GM21447 (cell line): ENCODE measurements at regions not wholly inside any gene's neighbourhood (a gene's known extent, or its start where the extent isn't known, plus 50 kb on each side); places are given as distances from the start of the nearest gene placed in this dataset.

Source experiments
- ATAC-seq: cut with Tn5 transposase; IDR thresholded peaks from one replicate; pipeline ENCODE4 v1.9.1; 2021; ENCODE audit not compliant: unreplicated experiment

GRCh38 chr3:177426878-177427495 is 229.7 kb upstream of the TBL1XR1 start:
- ATAC-seq, result peak; percentile 99

DNA sequence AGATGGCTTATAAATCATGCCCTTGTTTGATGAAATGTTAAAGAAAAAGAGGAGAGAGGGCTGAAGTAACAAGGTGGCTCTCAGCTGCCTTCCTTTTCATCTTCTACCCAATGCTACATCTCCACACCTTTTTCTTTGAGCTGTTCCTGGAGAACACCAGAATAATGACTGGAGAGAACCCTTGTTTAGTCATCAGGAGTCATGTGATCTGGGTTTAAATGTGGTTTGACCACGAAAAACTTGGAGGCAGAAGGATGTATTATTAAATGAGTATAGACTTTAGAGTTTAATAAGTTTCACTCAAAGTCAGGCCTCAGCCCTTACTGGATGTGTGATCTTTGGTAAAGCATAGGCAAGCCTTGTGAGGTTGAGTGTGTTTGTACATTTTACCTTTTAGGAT is 230.3 kb upstream of the TBL1XR1 start:
- ATAC-seq, result peak; percentile 16

DNA sequence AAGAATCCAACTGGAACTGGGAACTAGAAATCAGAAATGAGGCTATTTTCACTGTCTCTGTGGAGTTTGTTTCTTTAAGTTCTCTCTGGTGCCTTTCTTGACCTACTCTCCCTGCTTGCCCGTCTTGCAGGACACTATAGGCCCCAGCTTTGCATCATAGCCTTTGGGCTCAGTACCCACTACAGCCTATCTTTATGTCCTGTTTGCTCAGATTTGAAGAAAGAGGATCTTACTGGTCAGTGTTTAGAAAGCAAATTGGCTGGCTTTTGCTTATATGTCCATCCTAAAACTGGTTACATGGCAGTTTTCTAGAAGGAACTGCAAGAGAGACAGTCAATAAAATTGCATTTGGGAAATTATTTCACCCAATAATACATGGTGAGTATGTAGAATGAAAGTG is 231.8 kb upstream of the TBL1XR1 start:
- ATAC-seq, result no peak

DNA sequence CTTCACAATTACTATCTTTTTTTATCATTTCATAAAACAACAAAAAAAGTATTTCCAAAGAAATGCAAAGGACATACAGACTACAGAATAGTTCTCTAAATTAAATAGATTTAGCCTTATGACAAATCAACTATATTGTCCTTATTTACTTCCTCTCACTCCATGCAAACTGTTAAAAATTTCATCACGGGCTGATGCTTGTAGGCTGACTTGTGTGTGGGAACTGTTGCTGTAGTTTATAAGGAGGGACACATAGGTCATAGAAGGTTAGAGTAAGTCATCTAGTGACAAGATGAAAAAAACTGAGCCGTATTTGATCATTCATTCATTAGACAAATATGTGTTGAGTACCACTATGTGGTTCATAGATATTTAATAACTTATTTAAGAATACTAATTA is 232.5 kb upstream of the TBL1XR1 start:
- ATAC-seq, result no peak

DNA sequence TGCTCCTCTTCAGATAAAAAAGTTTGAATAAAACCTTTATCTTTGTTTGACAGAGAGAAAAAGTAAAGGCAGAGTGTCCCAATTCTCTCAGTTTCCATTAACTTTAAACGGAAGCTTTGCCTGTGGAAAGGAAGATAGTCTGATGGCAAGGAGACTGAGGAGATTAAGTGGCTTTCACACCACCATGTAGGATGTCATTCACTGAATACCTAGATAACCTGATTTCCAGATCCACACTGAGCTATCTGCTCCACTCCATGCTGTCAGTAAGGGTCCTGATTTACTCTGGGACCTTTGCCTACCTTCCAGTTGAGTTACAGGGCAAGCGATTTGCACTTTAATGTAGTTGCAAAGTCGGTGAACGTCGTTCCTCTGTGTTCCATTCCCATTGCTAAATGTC is 233.4 kb upstream of the TBL1XR1 start:
- ATAC-seq, result no peak

GRCh38 chr3:177431525-177432176 is 234.4 kb upstream of the TBL1XR1 start:
- no peak for ATAC-seq

- ATAC-seq, result no peak
Measured at GRCh38 chr3:177435301-177435700, 238.0 kb upstream of the TBL1XR1 start.

DNA sequence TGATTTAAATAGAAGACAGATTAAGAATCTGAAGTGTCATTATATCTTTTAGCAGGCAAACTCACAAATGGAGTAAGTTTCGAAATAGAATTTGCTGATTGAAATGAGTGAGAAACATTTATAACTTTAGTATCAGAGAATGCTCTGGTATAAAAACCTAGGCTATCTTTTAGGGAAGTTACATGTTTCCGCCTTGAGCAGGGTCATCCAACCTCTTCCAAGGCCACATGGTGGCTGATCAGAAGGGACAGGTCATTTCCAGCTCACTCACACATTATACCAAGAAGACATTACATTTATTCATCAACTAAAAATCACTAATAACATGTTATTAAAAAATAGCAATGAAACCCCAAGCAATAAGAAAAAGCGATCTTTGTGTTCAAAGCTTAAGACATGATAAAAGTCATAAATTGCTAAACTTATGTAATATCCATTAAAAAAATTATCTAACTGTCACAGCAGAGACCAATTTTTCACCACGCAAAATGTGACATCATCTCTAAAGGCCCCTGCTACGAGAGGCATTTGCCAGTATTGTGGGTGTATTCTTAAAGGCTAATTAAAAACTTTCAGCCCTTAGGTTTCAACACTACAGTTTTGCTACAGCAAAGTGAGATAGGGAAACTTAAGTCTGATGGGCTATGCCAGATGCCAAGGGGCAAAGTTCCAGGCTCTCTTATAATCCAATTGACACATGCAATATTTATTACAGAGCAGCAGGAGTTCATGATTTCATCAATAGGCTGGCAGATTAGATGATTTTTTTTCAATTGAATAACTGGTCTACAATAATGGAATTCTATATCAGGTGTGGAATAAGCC is 240.4 kb upstream of the TBL1XR1 start:
- ATAC-seq, result no peak

- no peak for ATAC-seq
Measured at GRCh38 chr3:177438596-177439220, 241.4 kb upstream of the TBL1XR1 start.

DNA sequence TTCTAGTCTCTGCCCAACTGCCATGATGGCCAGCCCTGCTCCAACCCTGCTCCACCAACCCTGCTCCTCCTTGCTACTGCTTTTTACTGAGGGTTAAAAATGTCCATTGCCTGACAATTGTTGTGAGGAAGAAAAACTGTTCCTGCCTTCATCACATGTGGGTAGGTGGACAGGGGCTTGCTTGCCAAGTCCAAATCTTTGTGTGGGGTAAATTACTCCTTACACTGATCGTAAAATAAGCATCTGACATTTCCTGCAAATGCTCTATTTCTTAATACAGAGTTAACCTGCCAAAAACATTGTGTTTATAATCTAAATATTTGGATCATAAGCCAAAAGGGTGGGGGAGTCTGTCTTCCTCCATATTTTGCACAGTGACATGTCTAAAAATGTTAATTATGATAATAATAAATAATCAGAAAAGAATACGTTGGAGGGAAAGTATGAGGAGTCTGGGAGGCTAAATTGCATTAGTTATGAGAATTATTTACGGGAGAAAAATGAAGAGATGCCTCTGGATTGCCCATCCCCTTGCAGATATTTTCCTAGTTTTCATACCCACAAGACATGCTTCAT is 242.5 kb upstream of the TBL1XR1 start:
- no peak for ATAC-seq

DNA sequence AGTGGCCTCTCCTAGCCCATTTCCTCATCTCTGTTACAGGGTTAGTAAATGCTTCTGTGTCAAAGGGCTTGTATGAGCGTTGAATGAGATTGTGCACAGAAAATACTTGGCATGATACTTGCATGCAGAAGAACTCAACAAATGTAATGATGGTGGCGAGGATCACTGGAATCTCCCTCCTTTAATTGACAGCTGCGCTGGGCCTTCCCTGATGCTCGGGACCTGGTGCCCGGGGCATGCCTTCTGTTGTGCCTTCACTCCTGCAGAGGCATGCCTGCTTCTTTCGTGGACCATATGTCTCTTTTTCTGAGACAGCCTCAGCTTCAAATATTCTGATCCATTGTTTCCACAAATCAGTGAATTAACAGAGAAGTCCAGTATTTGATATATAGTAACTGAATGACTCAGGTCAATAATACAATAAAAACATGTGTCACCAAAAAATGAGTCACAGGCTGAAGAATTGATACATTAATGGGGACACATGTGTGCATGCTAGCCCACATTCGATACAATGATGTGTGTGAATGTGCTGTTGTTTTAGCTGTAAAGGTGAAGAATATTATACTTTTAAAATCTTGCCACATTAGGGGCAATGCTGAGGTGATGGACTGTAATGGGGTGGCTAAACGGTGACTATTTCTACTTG is 243.3 kb upstream of the TBL1XR1 start:
- no peak for ATAC-seq

DNA sequence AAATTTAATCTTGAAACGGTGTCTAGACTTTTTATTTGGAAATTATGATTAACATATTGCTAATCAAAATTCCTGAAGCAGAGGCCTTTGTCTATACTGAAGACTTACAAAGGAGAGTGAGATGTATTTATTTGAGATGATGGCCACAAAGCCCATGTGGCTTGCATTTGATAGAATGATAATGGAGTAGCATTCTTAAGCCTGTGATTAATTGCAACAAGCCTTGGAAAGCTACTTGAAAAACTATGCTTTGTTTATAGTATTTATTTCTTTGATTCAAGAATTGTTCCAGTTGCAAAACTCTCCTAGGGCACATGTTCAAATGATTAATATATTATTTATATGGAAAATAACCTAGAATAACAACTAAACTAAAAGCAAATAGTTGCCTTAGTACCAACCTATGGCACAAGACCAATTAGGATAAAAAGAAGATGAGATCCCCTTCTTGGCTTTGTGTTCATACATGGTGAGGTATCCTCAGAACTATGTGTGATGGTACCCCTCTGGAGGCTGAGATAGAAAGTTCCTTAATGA is 244.1 kb upstream of the TBL1XR1 start:
- no peak for ATAC-seq

GRCh38 chr3:177441813-177442646 is 244.7 kb upstream of the TBL1XR1 start:
- peak; percentile 98 for ATAC-seq

DNA sequence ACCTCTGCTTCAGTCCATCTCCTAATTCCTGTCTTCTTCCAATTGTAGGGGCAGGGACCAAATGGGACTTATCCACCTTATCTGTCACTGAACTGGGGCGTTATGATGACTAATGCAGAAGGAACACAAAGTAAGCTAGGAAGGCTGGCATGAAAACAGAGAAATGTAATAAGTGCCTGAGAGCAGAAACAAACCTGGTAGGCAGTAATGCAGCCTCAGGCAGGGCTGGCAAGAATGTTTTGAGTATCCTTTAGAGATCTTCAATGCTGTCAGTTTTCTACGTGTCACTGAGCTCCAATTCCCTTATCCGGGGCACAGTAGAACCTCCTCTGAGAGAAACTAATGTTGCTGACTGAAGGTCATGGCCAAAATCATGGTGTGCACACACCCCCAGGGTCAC is 246.2 kb upstream of the TBL1XR1 start:
- ATAC-seq, result no peak

GRCh38 chr3:177444696-177445095 is 247.4 kb upstream of the TBL1XR1 start:
- ATAC-seq, result no peak

DNA sequence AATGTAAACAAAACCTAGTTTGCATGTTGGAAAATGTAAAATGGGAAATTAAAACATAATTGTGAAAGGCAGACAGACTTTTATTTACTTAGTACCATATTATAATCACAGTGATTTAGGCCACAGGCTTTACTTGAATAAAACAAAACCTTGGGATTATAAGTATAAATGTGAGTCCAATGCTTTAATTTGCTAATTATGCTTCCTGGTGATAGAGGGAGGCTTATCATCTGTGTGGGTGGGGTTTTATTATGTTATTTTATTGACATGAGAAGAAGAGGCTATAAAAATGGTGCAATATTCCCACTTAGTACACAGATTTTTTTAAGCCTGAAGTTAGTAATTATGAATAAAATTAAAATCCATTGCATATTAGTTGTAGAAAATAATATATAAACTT is 248.3 kb upstream of the TBL1XR1 start:
- ATAC-seq, result no peak

- ATAC-seq, result no peak
Measured at GRCh38 chr3:177446165-177446601, 248.9 kb upstream of the TBL1XR1 start.

DNA sequence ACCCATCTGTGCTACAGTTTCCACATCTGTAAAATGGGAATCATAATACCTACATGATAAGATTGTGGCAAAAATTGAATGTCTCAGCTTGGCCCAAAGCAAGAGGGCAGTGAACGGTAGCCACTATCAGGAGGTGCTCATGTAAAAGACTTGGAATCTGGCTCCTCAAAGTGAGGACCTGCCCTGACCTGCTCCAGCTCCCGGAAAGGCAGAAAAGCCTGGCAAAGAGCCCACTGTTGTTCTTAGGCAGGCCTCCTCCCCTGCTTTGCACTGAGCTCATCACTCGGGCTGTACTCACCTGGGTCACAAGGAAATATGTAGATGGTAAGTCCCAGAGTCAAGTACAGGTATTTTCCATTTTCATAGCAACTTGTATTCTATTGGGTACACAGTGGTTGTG is 250.7 kb upstream of the TBL1XR1 start:
- no peak for ATAC-seq

GRCh38 chr3:177448987-177449359 is 251.7 kb upstream of the TBL1XR1 start:
- ATAC-seq, result peak; percentile 10
